GM20000 (cell line): ENCODE measurements at regions not wholly inside any gene's neighbourhood (a gene's known extent, or its start where the extent isn't known, plus 50 kb on each side); places are given as distances from the start of the nearest gene placed in this dataset.

Experiments used
- DNase-seq: peaks from one replicate; pipeline ENCODE4 v3.0.0; 2012; ENCODE audit warnings: low spot score
- TF ChIP-seq, protein P1 (sequence below): IDR thresholded peaks from 2 replicates; pipeline ENCODE4 v1.5.1; 2012; ENCODE audit warnings: mild to moderate bottlenecking, control low read depth; ENCODE audit errors: extremely low read depth, missing control alignments

DNA sequence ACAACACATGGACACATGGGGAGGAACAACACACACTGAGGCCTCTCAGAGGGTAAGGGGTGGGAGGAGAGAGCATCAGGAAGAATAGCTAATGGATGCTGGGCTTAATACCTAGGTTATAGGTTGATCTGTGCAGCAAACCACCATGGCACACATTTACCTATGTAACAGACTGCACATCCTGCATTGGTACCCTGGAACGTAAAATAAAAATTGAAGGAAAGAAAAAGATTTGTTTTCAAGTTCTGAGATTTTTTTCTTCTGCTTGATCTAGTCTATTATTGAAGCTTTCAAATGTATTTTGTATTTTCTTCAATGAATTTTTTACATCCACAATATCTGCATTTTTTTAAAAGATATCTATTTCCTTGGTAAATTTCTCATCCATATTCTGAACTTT, 59.3 kb upstream of the SLC4A10 start:
- TF ChIP-seq, protein P1, sequence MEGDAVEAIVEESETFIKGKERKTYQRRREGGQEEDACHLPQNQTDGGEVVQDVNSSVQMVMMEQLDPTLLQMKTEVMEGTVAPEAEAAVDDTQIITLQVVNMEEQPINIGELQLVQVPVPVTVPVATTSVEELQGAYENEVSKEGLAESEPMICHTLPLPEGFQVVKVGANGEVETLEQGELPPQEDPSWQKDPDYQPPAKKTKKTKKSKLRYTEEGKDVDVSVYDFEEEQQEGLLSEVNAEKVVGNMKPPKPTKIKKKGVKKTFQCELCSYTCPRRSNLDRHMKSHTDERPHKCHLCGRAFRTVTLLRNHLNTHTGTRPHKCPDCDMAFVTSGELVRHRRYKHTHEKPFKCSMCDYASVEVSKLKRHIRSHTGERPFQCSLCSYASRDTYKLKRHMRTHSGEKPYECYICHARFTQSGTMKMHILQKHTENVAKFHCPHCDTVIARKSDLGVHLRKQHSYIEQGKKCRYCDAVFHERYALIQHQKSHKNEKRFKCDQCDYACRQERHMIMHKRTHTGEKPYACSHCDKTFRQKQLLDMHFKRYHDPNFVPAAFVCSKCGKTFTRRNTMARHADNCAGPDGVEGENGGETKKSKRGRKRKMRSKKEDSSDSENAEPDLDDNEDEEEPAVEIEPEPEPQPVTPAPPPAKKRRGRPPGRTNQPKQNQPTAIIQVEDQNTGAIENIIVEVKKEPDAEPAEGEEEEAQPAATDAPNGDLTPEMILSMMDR, result no peak
- DNase-seq, result no peak

DNA sequence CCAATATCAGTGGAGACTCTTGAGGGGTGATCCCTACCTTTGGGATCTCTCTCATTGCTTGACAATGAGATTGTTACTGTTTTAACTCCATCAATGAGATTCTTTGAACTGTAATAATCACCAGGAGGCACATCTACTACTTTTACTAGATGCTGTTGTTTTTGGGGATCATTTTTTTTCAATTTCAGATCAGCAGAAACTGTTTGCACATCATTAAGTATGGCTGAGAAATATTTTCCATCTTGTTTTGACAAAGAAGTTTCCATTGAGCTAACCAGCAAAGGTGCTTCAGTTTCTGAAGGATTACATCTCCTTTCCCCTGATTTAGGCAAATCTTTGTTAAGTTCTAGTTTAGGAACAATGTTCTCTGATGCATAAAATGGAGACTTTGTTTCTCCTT, 54.8 kb upstream of the SLC4A10 start:
- TF ChIP-seq, protein P1, result no peak
- no peak for DNase-seq

DNA sequence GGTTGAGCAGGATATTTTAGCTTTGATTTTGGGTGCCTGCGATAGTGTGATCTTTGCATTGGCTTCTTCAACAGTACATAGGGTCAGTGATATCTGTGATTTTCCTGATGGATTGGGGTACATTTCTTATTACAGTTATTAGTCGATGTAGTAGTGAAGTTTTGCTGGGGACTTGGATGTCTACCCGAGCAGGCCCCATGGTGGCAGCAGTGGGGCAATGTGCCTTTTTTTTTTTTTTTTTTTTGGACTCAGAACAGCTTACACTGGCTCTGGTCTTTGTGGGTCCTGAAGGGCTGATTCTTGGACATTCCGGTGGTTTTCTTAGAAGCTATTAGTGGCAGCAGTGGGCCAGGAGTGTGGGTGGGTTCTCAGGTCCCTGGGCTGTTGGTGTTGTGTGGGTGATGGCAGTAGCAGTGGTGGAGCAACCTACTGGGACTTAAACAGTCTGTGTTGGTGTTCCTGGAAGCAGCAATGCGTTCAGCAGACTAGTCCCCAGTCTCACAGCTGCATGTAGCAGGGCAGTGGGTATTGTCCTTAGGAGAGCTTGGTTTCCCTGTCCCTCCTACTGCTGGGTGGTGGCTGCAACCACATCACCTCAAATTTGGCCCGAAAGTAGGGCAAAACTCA, 53.7 kb upstream of the SLC4A10 start:
- DNase-seq, result no peak
- TF ChIP-seq, protein P1, result no peak

DNA sequence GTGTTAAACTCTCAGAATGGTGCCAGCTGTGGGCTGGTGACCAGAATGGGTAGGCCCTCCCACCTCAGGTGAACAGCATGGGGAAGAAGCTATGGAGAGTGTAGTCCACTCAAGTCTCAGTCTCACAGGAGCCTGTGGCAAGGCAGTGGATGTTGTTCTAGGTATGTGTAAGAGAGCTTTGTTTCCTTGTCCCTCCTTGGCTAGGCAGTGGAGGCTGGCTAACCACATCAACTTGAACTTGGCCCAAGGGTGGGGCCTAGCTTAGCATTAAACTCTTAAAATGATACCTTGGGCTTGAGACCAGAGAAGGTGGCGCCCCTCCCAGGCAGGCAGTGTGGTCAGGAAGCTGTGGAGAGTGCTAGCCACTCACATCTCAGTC, 53.2 kb upstream of the SLC4A10 start:
- TF ChIP-seq, protein P1, result no peak
- DNase-seq, result no peak
